ENCODE measurements at regions not wholly inside any gene's neighbourhood (a gene's known extent, or its start where the extent isn't known, plus 50 kb on each side); places are given as distances from the start of the nearest gene placed in this dataset.

DNA sequence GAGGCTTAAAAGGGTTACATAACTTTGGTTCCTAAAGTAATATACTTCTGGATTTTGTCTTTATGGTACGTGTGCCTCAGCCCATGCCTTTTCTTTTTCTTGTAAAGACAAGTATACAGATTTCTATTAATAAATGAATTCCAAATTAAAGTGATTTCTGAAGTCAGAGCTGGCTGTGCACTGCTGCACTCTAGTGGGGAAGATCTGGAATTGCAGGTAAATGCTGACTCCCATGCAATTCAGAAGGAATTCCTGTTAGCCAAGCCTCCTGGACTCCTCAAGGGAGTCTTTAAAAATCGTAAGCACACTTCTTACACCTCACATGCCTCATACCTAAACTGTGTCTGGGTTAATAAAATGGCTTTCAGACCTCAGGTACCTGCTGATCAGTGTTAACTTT is 118.4 kb upstream of the SLC7A1 start:
- no peak for ATAC-seq
- intact Hi-C loops (cut with DNase I): no loop called here
- DNase-seq: no peak
- no peaks in the 10 kb centered on the region for H3K4me1 ChIP-seq (ENCODE audit: control insufficient read depth, insufficient read depth, low read length)
- no peaks in the 10 kb centered on the region for H3K27me3 ChIP-seq (ENCODE audit: control insufficient read depth, insufficient read depth)
- 62% methylated on average over 2 of the region's 2 CpGs for WGBS
- H3K9me3 ChIP-seq (ENCODE audit: control insufficient read depth, low read length): no peaks in the 10 kb centered on the region
- H3K4me3 ChIP-seq (ENCODE audit: low read length): no peak overlapping the region
- no peak overlapping the region for H3K27ac ChIP-seq (ENCODE audit: low read length)

DNA sequence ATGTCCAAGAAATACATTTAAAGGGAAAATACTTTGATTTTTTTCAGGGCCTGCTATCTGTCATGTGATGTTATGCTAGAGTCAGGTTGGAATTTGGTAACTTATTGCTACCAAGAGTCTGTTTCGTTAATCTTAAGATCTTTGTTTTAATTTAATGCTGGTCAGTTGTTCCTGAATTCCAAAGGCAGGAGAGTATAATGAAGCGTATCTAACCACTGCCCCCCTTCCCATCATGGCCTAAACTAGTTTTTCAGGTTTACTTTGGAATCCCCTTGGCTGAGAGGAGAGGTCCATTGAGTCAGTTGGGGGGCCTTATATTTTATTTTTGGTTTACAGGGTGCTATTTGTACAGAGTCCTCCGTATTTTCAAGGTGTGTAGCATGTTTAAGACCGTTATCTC is 116.3 kb upstream of the SLC7A1 start:
- ATAC-seq (no peak), DNase-seq (no peak)
- no peak overlapping the region for H3K4me3 ChIP-seq (ENCODE audit: low read length)
- no peaks in the 10 kb centered on the region for H3K4me1 ChIP-seq (ENCODE audit: control insufficient read depth, insufficient read depth, low read length)
- H3K27me3 ChIP-seq (ENCODE audit: control insufficient read depth, insufficient read depth): no peaks in the 10 kb centered on the region
- H3K9me3 ChIP-seq (ENCODE audit: control insufficient read depth, low read length): no peaks in the 10 kb centered on the region
- 90% methylated on average over 4 of the region's 4 CpGs for WGBS
- intact Hi-C loops (cut with DNase I): no loop called here
- H3K27ac ChIP-seq (ENCODE audit: low read length): no peak overlapping the region

- Histone ChIP-seq H3K4me1 (ENCODE audit: control insufficient read depth, insufficient read depth, low read length) (no peaks in the 10 kb centered on the region), H3K4me3 (ENCODE audit: low read length) (no peak overlapping the region), H3K9me3 (ENCODE audit: control insufficient read depth, low read length) (no peaks in the 10 kb centered on the region), H3K27me3 (ENCODE audit: control insufficient read depth, insufficient read depth) (no peaks in the 10 kb centered on the region), H3K27ac (ENCODE audit: low read length) (no peak overlapping the region)
- no peak for DNase-seq
- no peak for ATAC-seq
- intact Hi-C loops (cut with DNase I): no loop called here
- 88% methylated on average over 1 of the region's 1 CpG for WGBS
These were observed 115.0 kb upstream of the SLC7A1 start for GRCh38 chr13:29710511-29710910.

- H3K27me3 ChIP-seq (ENCODE audit: control insufficient read depth, insufficient read depth): no peaks in the 10 kb centered on the region
- WGBS: 83% methylated on average over 14 of the region's 14 CpGs
- ATAC-seq: no peak
- no peaks in the 10 kb centered on the region for H3K9me3 ChIP-seq (ENCODE audit: control insufficient read depth, low read length)
- intact Hi-C loops (cut with DNase I): loop anchor here in 3 of 4 donors (2.0 to 10.0 kb wide), 3 partner anchors 185 to 202 kb away; no protein-coding TSS in a partner anchor
- DNase-seq: no peak
- H3K4me1 ChIP-seq (ENCODE audit: control insufficient read depth, insufficient read depth, low read length): peaks cover 2% of the 10 kb centered on the region
- no peak overlapping the region for H3K27ac ChIP-seq (ENCODE audit: low read length)
- no peak overlapping the region for H3K4me3 ChIP-seq (ENCODE audit: low read length)
These were observed 114.0 kb upstream of the SLC7A1 start for GRCh38 chr13:29709407-29710069.

GRCh38 chr13:29707876-29708543 is 112.5 kb upstream of the SLC7A1 start:
- Histone ChIP-seq H3K27ac (ENCODE audit: low read length) (no peak overlapping the region), H3K4me3 (ENCODE audit: low read length) (no peak overlapping the region), H3K27me3 (ENCODE audit: control insufficient read depth, insufficient read depth) (no peaks in the 10 kb centered on the region), H3K9me3 (ENCODE audit: control insufficient read depth, low read length) (no peaks in the 10 kb centered on the region), H3K4me1 (ENCODE audit: control insufficient read depth, insufficient read depth, low read length) (peaks cover 4% of the 10 kb centered on the region)
- WGBS: 82% methylated on average over 7 of the region's 7 CpGs
- ATAC-seq: peak; percentile 55 to 66
- DNase-seq: peak in 2 of 3 donors; percentile 26 to 59
- intact Hi-C loops (cut with DNase I): loop anchor here in 3 of 4 donors (2.0 to 10.0 kb wide), 3 partner anchors 183 to 201 kb away; no protein-coding TSS in a partner anchor

DNA sequence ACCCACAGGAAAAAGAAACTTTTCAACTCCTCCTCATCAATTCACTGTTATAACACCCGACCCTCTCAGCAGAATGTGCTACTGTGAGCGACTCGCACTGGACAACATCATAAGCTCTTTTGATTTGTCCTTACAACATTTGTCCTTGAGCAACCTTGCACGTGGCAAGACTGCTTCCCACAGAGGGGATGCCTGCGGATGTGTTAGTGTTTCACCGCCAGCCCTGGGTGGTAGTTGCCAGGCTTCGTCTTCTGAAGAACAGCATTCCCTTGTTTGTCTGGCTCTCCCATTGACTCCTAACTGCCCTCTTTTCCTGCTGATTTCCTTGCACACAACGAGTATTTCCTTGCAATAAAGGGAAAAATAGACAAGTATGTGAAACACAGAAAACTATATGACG is 111.4 kb upstream of the SLC7A1 start:
- Histone ChIP-seq H3K27me3 (ENCODE audit: control insufficient read depth, insufficient read depth) (no peaks in the 10 kb centered on the region), H3K9me3 (ENCODE audit: control insufficient read depth, low read length) (no peaks in the 10 kb centered on the region), H3K27ac (ENCODE audit: low read length) (no peak overlapping the region), H3K4me3 (ENCODE audit: low read length) (no peak overlapping the region), H3K4me1 (ENCODE audit: control insufficient read depth, insufficient read depth, low read length) (peaks cover 4% of the 10 kb centered on the region)
- no peak for DNase-seq
- ATAC-seq: no peak
- intact Hi-C loops (cut with DNase I): loop anchor here in 2 of 4 donors (5.0 to 10.0 kb wide), 2 partner anchors 182 to 200 kb away; no protein-coding TSS in a partner anchor
- WGBS: 79% methylated on average over 9 of the region's 9 CpGs

DNA sequence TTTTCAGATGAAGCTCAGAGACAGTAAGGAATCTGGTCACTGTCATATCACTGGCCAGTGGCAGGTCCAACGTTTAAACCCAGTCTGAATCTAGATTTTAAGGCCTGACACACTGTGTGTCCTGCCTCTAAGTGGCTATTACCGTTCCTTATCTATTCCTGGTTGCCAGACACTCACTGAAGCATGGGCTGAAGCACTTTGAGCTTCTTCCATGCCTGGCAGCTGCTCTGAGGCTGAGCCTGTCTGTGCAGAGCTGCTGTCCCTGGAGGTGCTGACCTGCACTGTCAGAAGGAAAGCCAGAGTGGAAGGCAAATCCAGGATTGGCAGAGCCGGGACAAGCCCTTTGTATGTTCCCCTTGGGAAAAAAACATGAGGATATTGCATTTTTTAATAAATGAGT is 109.2 kb upstream of the SLC7A1 start:
- H3K27me3 ChIP-seq (ENCODE audit: control insufficient read depth, insufficient read depth): no peaks in the 10 kb centered on the region
- 20% methylated on average over 3 of the region's 3 CpGs for WGBS
- intact Hi-C loops (cut with DNase I): loop anchor here in 2 of 4 donors (5.0 to 10.0 kb wide), 2 partner anchors 180 to 197 kb away; no protein-coding TSS in a partner anchor
- H3K27ac ChIP-seq (ENCODE audit: low read length): no peak overlapping the region
- DNase-seq (no peak), ATAC-seq (peak; percentile 37 to 73)
- peaks cover 4% of the 10 kb centered on the region for H3K4me1 ChIP-seq (ENCODE audit: control insufficient read depth, insufficient read depth, low read length)
- no peaks in the 10 kb centered on the region for H3K9me3 ChIP-seq (ENCODE audit: control insufficient read depth, low read length)
- no peak overlapping the region for H3K4me3 ChIP-seq (ENCODE audit: low read length)

DNA sequence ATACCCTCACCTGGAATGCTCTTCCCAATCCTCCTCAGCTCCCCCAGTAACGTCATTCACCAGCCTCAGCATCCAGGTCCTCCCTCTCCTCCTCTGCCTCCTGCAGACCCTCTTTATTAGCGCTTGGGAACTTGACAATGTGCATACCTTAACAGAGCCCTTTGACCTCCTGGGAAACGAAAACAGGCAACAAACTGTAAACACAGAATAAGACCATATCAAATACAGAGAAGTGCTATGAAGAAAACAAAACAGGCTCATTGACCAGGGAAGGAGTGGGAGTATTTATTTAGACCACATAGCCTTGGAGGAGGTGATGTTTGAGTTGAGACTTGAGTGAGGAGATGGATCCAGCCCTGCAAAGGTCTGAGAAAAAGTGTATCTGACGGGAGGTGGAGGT is 107.9 kb upstream of the SLC7A1 start:
- no peak overlapping the region for H3K27ac ChIP-seq (ENCODE audit: low read length)
- H3K4me1 ChIP-seq (ENCODE audit: control insufficient read depth, insufficient read depth, low read length): peaks cover 4% of the 10 kb centered on the region
- no peaks in the 10 kb centered on the region for H3K9me3 ChIP-seq (ENCODE audit: control insufficient read depth, low read length)
- no peaks in the 10 kb centered on the region for H3K27me3 ChIP-seq (ENCODE audit: control insufficient read depth, insufficient read depth)
- intact Hi-C loops (cut with DNase I): loop anchor here in 1 of 4 donors (10.0 kb wide), 1 partner anchor 179 kb away; no protein-coding TSS in a partner anchor
- 88% methylated on average over 4 of the region's 4 CpGs for WGBS
- no peak overlapping the region for H3K4me3 ChIP-seq (ENCODE audit: low read length)
- no peak for DNase-seq
- ATAC-seq: no peak

DNA sequence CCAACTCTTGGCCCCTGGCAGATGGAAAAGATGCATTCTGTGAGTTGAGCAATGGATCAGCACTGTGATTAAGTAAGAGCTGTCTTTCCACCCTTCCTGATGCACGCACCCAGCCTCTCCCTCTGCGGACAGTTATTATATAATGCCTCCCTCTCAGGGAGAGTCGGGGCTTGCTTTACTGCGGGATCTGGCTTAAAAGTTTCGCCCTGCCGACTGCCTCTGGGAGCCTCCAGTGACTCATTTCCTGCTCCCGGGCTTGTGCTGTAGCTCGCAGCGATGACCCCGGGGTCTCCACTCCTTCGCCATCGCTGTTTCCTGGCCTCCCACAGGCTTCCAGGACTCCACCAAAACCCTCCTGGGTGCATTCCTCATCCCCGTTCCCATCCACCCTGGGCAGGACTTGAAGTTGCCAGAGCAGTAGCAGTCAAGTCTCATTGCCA is 107.4 kb upstream of the SLC7A1 start:
- H3K4me1 ChIP-seq (ENCODE audit: control insufficient read depth, insufficient read depth, low read length): peaks cover 4% of the 10 kb centered on the region
- intact Hi-C loops (cut with DNase I): loop anchor here in 1 of 4 donors (10.0 kb wide), 1 partner anchor 178 kb away; no protein-coding TSS in a partner anchor
- DNase-seq (peak in 2 of 3 donors; percentile 45 to 64), ATAC-seq (peak; percentile 63 to 91)
- no peaks in the 10 kb centered on the region for H3K27me3 ChIP-seq (ENCODE audit: control insufficient read depth, insufficient read depth)
- no peak overlapping the region for H3K4me3 ChIP-seq (ENCODE audit: low read length)
- no peaks in the 10 kb centered on the region for H3K9me3 ChIP-seq (ENCODE audit: control insufficient read depth, low read length)
- 39% methylated on average over 13 of the region's 13 CpGs for WGBS
- H3K27ac ChIP-seq (ENCODE audit: low read length): no peak overlapping the region

DNA sequence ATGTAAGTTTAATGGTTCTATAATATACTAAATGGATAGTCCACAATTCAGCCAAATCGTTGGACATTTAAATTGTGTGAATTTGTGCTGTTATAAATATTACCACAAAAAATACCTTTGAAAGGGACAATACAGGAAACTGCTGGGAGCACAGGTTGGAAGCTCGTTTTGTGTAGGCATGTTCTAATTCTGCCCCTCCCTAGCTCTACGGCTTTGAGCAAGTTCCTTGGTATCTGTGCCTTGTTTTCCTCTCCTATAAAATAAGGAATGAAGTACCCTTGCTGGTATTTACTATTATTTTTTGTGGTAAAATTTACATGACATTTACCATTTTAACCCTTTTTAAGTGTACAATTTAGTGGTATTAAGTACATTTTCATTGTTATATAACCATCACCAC is 102.6 kb upstream of the SLC7A1 start:
- ATAC-seq: no peak
- WGBS: 81% methylated on average over 3 of the region's 3 CpGs
- Histone ChIP-seq H3K4me3 (ENCODE audit: low read length) (no peak overlapping the region), H3K9me3 (ENCODE audit: control insufficient read depth, low read length) (no peaks in the 10 kb centered on the region), H3K27ac (ENCODE audit: low read length) (no peak overlapping the region), H3K27me3 (ENCODE audit: control insufficient read depth, insufficient read depth) (no peaks in the 10 kb centered on the region), H3K4me1 (ENCODE audit: control insufficient read depth, insufficient read depth, low read length) (no peaks in the 10 kb centered on the region)
- DNase-seq: no peak
- intact Hi-C loops (cut with DNase I): no loop called here

DNA sequence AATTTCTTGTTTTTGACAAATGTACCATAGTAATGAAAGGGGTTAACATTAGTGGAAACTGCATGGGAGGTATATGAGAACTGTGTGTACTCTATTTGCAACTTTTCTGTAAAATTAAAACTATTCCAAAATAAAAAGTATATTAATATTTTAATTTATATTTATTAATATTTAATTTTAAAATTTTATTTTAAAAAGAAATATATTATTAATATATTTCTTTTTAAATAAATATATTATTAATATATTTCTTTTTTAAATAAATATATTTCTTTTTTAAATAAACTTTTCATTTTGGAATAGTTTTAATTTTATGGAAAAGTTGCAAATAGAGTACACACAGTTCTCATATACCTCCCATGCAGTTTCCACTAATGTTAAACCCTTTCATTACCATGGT is 101.1 kb upstream of the SLC7A1 start:
- no peaks in the 10 kb centered on the region for H3K27me3 ChIP-seq (ENCODE audit: control insufficient read depth, insufficient read depth)
- H3K4me1 ChIP-seq (ENCODE audit: control insufficient read depth, insufficient read depth, low read length): no peaks in the 10 kb centered on the region
- no peaks in the 10 kb centered on the region for H3K9me3 ChIP-seq (ENCODE audit: control insufficient read depth, low read length)
- H3K4me3 ChIP-seq (ENCODE audit: low read length): no peak overlapping the region
- DNase-seq: no peak
- intact Hi-C loops (cut with DNase I): no loop called here
- H3K27ac ChIP-seq (ENCODE audit: low read length): no peak overlapping the region
- no peak for ATAC-seq
